GM12865 (cell line): ENCODE measurements at regions not wholly inside any gene's neighbourhood (a gene's known extent, or its start where the extent isn't known, plus 50 kb on each side); places are given as distances from the start of the nearest gene placed in this dataset.

Source experiments
- DNase-seq: peaks from one replicate; pipeline ENCODE4 v3.0.0; 2010; ENCODE audit warnings: low read depth
- H3K4me3 ChIP-seq: 2 replicates; pipeline ENCODE4 v1.5.1; 2011; ENCODE audit warnings: mild to moderate bottlenecking, low read depth, low read length, control low read depth
- TF ChIP-seq, protein P1 (sequence below): IDR thresholded peaks from 2 replicates; pipeline ENCODE4 v1.5.1; 2011; ENCODE audit warnings: low read length, control low read depth, low read depth, inconsistent platforms; ENCODE audit not compliant: insufficient read depth; ENCODE audit errors: missing control alignments

DNA sequence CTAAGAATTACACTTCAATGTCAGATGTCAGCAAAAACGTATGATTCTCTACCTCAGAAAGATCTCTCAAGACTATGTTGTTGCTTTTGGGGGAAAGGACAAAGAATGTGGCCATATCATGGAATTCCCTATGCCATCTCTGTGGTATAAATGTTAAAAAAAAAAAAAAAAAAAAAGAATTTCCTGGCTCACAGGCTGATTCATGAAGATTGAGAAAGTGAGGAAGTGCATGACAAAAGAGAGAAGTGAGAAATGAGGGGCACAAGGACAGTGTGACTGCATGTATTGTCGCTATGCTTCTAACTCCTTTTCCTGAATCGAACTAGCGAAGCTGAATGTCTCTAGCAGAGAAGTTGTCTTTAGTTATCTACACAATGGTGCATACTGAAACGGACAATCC lies 80.6 kb upstream of the CARD18 start:
- no peak for DNase-seq
- no peak overlapping the region for H3K4me3 ChIP-seq
- TF ChIP-seq, protein P1, sequence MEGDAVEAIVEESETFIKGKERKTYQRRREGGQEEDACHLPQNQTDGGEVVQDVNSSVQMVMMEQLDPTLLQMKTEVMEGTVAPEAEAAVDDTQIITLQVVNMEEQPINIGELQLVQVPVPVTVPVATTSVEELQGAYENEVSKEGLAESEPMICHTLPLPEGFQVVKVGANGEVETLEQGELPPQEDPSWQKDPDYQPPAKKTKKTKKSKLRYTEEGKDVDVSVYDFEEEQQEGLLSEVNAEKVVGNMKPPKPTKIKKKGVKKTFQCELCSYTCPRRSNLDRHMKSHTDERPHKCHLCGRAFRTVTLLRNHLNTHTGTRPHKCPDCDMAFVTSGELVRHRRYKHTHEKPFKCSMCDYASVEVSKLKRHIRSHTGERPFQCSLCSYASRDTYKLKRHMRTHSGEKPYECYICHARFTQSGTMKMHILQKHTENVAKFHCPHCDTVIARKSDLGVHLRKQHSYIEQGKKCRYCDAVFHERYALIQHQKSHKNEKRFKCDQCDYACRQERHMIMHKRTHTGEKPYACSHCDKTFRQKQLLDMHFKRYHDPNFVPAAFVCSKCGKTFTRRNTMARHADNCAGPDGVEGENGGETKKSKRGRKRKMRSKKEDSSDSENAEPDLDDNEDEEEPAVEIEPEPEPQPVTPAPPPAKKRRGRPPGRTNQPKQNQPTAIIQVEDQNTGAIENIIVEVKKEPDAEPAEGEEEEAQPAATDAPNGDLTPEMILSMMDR = no peak

DNA sequence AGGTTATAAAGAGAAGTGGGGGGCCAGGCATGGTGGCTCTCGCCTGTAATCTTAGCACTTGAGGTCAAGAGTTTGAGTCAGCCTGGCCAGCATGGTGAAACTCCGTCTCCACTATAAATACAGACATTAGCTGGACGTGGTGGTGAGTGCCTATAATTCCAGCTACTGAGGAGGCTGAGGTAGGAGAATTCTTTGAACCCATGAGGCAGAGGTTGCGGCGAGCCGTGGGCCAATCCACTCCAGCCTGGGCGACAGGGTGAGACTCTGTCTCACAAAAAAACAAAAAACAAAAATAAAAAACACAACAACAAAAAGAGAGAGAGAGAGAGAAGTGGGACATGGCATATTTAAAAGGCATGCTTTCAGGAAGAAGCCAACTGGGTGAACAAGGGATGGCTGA lies 80.1 kb upstream of the CARD18 start:
- TF ChIP-seq, protein P1 = no peak
- DNase-seq = no peak
- H3K4me3 ChIP-seq = no peak overlapping the region

DNA sequence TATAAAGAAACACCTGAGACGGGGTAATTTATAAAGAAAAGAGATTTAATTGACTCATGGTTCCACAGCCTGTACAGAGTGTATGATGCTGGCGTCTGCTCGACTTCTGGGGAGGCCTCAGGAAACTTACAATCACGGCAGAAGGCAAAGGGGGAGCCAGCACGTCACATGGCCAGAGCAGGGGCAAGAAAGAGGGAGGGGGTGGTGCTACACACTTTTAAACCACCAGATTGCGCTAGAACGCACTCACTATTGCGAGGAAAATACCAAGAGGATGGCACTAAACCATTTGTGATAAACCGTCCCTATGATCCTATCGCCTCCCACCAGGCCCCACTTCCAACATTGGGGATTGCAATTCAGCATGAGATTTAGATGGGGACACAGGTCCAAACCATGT lies 79.7 kb upstream of the CARD18 start:
- TF ChIP-seq, protein P1 = no peak
- H3K4me3 ChIP-seq = no peak overlapping the region
- DNase-seq = peak; percentile 3

DNA sequence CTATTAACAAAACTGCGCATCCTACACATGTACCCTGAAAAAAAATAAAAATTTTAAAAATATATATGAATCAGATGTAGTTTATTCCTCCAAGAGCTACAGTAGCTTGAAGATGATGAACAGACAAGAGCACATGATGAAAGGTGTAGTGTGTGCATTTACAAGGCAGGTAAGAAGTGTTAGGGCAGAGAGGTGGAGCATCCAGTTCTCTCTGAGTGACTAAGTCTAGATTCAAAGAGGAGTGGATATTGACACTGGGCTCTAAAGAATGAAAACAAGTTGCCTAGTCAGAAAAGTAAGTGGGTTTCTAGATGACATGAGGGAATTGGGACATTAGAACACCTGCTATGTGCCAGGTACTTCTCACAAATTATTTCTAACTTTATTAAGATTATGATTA lies 76.0 kb upstream of the CARD18 start:
- no peak for DNase-seq
- TF ChIP-seq, protein P1 = no peak
- no peak overlapping the region for H3K4me3 ChIP-seq

DNA sequence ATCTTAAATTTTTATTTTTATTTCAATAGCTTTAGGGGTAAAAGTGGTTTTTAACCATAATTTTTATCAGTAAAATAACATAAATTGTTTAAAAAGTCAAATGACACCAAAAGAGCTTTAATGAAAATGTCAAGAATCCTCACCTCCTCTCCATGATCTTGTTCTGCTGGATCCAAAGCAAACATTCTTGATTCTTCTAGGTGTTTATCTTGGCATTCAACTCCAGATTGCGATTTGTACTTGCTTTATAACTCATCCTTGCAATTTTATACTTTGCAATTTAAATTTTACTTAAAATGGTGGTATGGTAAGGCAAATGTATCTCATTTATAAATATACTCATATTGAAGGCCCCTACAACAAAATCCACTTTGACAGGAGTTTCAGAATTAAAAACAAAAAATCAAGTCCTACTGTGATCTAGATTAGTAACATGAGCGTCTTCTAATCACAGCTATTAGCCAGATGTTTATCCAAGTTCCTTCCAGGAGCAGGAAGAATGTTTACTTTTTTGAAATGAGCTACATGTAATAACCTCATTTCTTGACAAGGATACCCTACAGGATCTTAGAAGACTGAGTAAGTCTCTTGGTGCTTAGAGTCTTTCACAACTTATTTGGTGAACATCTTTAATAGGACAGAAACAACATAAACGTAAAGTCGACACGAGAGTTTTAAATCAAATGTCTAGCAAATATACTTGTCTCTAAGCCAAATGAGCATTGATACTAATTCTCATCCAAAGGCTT lies 72.4 kb upstream of the CARD18 start:
- H3K4me3 ChIP-seq = no peak overlapping the region
- no peak for DNase-seq
- TF ChIP-seq, protein P1 = no peak

DNA sequence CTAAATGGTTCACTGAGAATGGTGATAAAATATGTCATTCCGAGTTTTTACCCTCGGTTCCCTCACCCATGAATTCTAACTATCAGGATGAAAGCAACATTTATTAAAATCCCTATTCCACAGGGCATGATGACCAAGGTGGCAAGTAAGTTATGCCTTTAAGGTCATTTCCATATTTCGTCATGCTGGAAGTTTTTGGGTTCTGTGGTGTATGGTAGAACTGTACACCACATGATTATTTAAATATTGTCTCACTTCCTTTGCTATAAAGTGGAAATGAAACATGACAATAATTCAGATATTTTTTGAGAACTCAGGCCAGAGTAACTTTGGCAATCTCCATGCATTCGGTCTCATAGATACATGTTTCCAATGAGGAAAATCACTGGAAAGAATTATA lies 68.5 kb upstream of the CARD18 start:
- H3K4me3 ChIP-seq = no peak overlapping the region
- no peak for DNase-seq
- TF ChIP-seq, protein P1 = no peak

DNA sequence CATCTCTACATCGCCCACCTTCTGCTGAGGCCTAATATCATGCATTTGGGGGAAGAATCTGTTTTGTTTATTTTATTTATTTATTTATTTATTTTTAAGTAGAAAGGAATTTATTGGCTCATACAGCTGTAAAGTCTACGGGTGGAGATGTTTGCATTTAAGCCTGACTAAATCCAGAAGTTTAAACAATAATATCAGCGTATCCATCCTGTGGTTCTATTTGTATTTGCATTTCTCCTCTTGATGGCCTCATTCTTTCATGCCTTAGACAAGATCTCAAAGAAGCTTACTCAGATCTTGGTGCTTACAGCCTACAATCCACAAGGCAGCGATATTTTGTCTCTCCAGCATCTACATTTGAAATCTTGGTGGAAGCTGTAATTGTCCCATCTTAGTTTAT lies 67.1 kb upstream of the CARD18 start:
- DNase-seq = no peak
- no peak overlapping the region for H3K4me3 ChIP-seq
- TF ChIP-seq, protein P1 = no peak
